ENCODE measurements at regions not wholly inside any gene's neighbourhood (a gene's known extent, or its start where the extent isn't known, plus 50 kb on each side); places are given as distances from the start of the nearest gene placed in this dataset.

DNA sequence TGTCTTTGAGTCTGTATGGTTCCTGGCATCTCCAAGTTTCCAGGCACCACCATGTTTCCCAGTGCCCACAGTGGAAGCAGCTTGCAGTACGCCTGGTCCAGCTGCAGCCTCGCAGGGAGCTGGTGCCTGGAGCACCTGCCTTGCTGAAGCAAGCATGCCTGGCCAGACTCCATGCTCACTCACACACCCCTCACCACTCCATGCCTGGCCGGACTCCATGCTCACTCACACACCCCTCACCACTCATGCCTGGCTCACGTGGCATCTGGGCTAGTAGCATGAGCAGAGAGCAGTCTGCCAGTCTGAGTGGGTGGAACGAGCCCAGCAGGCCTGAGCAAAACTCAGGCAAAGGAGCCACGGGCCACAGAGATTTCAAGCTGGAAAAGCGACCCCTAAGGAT, 214.3 kb downstream of the TFAP2C start:
- TF ChIP-seq CTCF (IDR thresholded peaks at IDR 0.05) (no peak), POLR2AphosphoS5 (IDR thresholded peaks at IDR 0.05) (no peak), POLR2A (IDR thresholded peaks at IDR 0.05) (no peak)
